OCI-LY1 (cell line): ENCODE measurements at regions not wholly inside any gene's neighbourhood (a gene's known extent, or its start where the extent isn't known, plus 50 kb on each side); places are given as distances from the start of the nearest gene placed in this dataset.

ENCODE experiments used
- H2AFZ ChIP-seq: fragments of 200-600 bp; sonication (generic), shearing (Covaris generic); 2 replicates; pipeline ENCODE4 v1.6.0; 2014; ENCODE audit warnings: antibody characterized with exemption, mild to moderate bottlenecking, low read length
- H3F3A ChIP-seq: fragments of 200-600 bp; sonication (generic), shearing (Covaris generic); 2 replicates; pipeline ENCODE4 v1.6.0; 2014; ENCODE audit warnings: mild to moderate bottlenecking, antibody characterized with exemption, low read length, moderate library complexity; ENCODE audit not compliant: insufficient read depth
- H3K27ac ChIP-seq: fragments of 200-600 bp; sonication (generic); 2 replicates; pipeline ENCODE4 v1.5.1; 2014; ENCODE audit warnings: low read length, mixed run types, mild to moderate bottlenecking, low read depth; ENCODE audit not compliant: poor library complexity, severe bottlenecking
- H3K27me3 ChIP-seq: fragments of 200-600 bp; sonication (generic); 2 replicates; pipeline ENCODE4 v1.6.0; 2014; ENCODE audit warnings: antibody characterized with exemption, mild to moderate bottlenecking, low read length, moderate library complexity; ENCODE audit not compliant: insufficient read depth
- H3K36me3 ChIP-seq: fragments of 200-600 bp; sonication (generic); 2 replicates; pipeline ENCODE4 v1.6.1; 2014; ENCODE audit warnings: mild to moderate bottlenecking, antibody characterized with exemption, low read length, moderate library complexity, mixed read lengths; ENCODE audit not compliant: insufficient read depth
- H3K4me1 ChIP-seq: fragments of 200-600 bp; sonication (generic); 2 replicates; pipeline ENCODE4 v1.5.1; 2014; ENCODE audit warnings: mild to moderate bottlenecking, low read length, moderate library complexity; ENCODE audit not compliant: insufficient read depth, severe bottlenecking
- H3K4me2 ChIP-seq: fragments of 200-600 bp; sonication (generic), shearing (Covaris generic); 2 replicates; pipeline ENCODE4 v1.6.1; 2014; ENCODE audit warnings: low read length
- H3K4me3 ChIP-seq: fragments of 200-600 bp; sonication (generic); 2 replicates; pipeline ENCODE4 v1.5.1; 2014; ENCODE audit warnings: low read length, low read depth, mild to moderate bottlenecking, mixed read lengths; ENCODE audit not compliant: poor library complexity, severe bottlenecking
- H3K79me2 ChIP-seq: fragments of 200-600 bp; shearing (Covaris generic); 2 replicates; pipeline ENCODE4 v1.6.1; 2016; ENCODE audit warnings: mixed run types, low read length, mixed read lengths; ENCODE audit not compliant: insufficient read depth
- H3K9ac ChIP-seq: fragments of 200-600 bp; sonication (generic), shearing (Covaris generic); 2 replicates; pipeline ENCODE4 v1.6.1; 2014; ENCODE audit warnings: mild to moderate bottlenecking, low read length, mixed read lengths
- H3K9me2 ChIP-seq: fragments of 200-600 bp; sonication (generic), shearing (Covaris generic); 2 replicates; pipeline ENCODE4 v1.6.1; 2014; ENCODE audit warnings: low read depth, mild to moderate bottlenecking, low read length, mixed read lengths
- H3K9me3 ChIP-seq: fragments of 200-600 bp; shearing (Covaris generic); 2 replicates; pipeline ENCODE4 v1.6.1; 2014; ENCODE audit warnings: low read length, mixed read lengths
- H4K20me1 ChIP-seq: fragments of 200-600 bp; sonication (generic), shearing (Covaris generic); 2 replicates; pipeline ENCODE4 v1.6.0; 2016; ENCODE audit warnings: mild to moderate bottlenecking, low read length; ENCODE audit not compliant: insufficient read depth
- CTCF ChIP-seq: fragments of 200-600 bp; sonication (generic), shearing (Covaris generic); IDR thresholded peaks from 2 replicates; pipeline ENCODE4 v1.5.1; 2017; ENCODE audit warnings: mild to moderate bottlenecking, antibody characterized with exemption, low read length, moderate library complexity, mixed read lengths
- EZH2 ChIP-seq: fragments of 200-600 bp; sonication (generic), shearing (Covaris generic); IDR thresholded peaks from 2 replicates; pipeline ENCODE4 v1.8.0; 2017; ENCODE audit warnings: borderline replicate concordance, mixed run types, mild to moderate bottlenecking, antibody characterized with exemption, low read length, moderate library complexity, mixed read lengths

DNA sequence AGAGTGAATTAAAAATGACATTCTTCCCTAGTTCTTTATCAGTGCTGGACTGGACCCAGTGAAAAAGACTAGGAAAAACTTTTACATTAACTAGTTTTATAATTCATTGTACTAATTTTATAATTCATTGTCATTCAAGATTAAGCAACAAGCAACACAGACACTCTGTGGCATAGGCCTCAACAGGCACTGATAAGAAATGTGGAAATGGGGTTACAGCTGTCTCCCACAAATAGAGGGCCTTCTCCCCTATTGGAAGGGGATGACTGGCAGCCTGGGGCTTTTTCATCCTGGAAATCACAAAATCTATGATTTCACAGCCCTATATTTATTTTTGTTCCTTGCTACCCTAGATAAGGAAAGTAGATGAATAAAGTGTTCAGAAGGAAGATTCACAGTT lies 370.6 kb downstream of the GBE1 start:
- no peaks in the 10 kb centered on the region for H3K9me3 ChIP-seq
- no peaks in the 10 kb centered on the region for H3K4me1 ChIP-seq
- H3K27ac ChIP-seq = no peak overlapping the region
- H3F3A ChIP-seq = no peaks in the 10 kb centered on the region
- H4K20me1 ChIP-seq = no peaks in the 10 kb centered on the region
- H3K4me2 ChIP-seq = no peak overlapping the region
- TF ChIP-seq CTCF = no peak
- no peak for TF ChIP-seq EZH2
- H2AFZ ChIP-seq = no peak overlapping the region
- no peaks in the 10 kb centered on the region for H3K36me3 ChIP-seq
- no peaks in the 10 kb centered on the region for H3K79me2 ChIP-seq
- no peaks in the 10 kb centered on the region for H3K9me2 ChIP-seq
- no peaks in the 10 kb centered on the region for H3K27me3 ChIP-seq
- H3K9ac ChIP-seq = no peak overlapping the region
- no peak overlapping the region for H3K4me3 ChIP-seq

DNA sequence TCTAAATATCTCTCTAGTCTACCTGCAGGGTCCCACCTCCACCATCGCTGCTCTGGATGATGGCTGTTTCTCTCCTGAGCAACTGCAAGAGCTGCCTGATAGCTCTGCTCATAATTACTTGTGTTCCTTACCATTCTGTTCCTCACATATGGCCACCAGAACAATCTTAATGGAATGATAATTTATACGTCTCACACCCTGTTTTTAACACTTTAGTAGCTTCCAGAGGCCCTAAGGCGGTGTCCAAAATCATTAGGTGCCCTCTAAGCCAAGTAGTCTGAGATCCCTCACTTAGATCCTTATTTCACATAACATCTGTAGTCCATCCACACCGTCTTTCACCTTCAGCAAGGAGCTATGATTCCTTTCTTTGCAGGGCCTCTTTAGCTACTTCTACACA lies 373.3 kb downstream of the GBE1 start:
- Histone ChIP-seq H3K79me2 (no peaks in the 10 kb centered on the region), H4K20me1 (no peaks in the 10 kb centered on the region), H3K4me2 (no peak overlapping the region), H3K9ac (no peak overlapping the region), H3K9me2 (no peaks in the 10 kb centered on the region), H3K36me3 (no peaks in the 10 kb centered on the region), H3K27ac (no peak overlapping the region), H3K4me1 (no peaks in the 10 kb centered on the region), H3K4me3 (no peak overlapping the region), H3K27me3 (no peaks in the 10 kb centered on the region), H3F3A (no peaks in the 10 kb centered on the region), H3K9me3 (no peaks in the 10 kb centered on the region), H2AFZ (no peak overlapping the region)
- no peak for TF ChIP-seq CTCF
- no peak for TF ChIP-seq EZH2

GRCh38 chr3:81382470-81382869 lies 379.0 kb downstream of the GBE1 start:
- H3K36me3 ChIP-seq = no peaks in the 10 kb centered on the region
- no peaks in the 10 kb centered on the region for H3K79me2 ChIP-seq
- H3K9me2 ChIP-seq = no peaks in the 10 kb centered on the region
- H3K27me3 ChIP-seq = no peaks in the 10 kb centered on the region
- H3K4me2 ChIP-seq = no peak overlapping the region
- H3K27ac ChIP-seq = no peak overlapping the region
- H2AFZ ChIP-seq = no peak overlapping the region
- H3K4me3 ChIP-seq = no peak overlapping the region
- no peaks in the 10 kb centered on the region for H3K9me3 ChIP-seq
- TF ChIP-seq EZH2 = no peak
- TF ChIP-seq CTCF = no peak
- no peaks in the 10 kb centered on the region for H3K4me1 ChIP-seq
- H3K9ac ChIP-seq = no peak overlapping the region
- no peaks in the 10 kb centered on the region for H3F3A ChIP-seq
- H4K20me1 ChIP-seq = no peaks in the 10 kb centered on the region
